Loucy (cell line): ENCODE measurements at regions not wholly inside any gene's neighbourhood (a gene's known extent, or its start where the extent isn't known, plus 50 kb on each side); places are given as distances from the start of the nearest gene placed in this dataset.

Source experiments
- H2AFZ ChIP-seq: fragments of 200-600 bp; sonication (generic); 2 replicates; pipeline ENCODE4 v1.6.0; 2016; ENCODE audit warnings: antibody characterized with exemption, mild to moderate bottlenecking, low read length, moderate library complexity
- H3F3A ChIP-seq: fragments of 200-600 bp; 2 replicates; pipeline ENCODE4 v1.6.0; 2016; ENCODE audit warnings: antibody characterized with exemption, low read depth, mild to moderate bottlenecking
- H3K27me3 ChIP-seq: fragments of 200-600 bp; sonication (generic); 2 replicates; pipeline ENCODE4 v1.6.1; 2014; ENCODE audit warnings: low read length, mild to moderate bottlenecking; ENCODE audit not compliant: insufficient read depth, poor library complexity, severe bottlenecking
- H3K36me3 ChIP-seq: fragments of 200-600 bp; sonication (generic); 2 replicates; pipeline ENCODE4 v1.6.1; 2016; ENCODE audit warnings: low read length; ENCODE audit not compliant: insufficient read depth
- H3K4me1 ChIP-seq: fragments of 200-600 bp; sonication (generic); 2 replicates; pipeline ENCODE4 v1.5.1; 2014; ENCODE audit warnings: low read length, mild to moderate bottlenecking; ENCODE audit not compliant: insufficient read depth, poor library complexity, severe bottlenecking
- H3K4me2 ChIP-seq: fragments of 200-600 bp; sonication (generic); 2 replicates; pipeline ENCODE4 v1.6.0; 2014; ENCODE audit warnings: antibody characterized with exemption, low read length, low read depth, mild to moderate bottlenecking; ENCODE audit not compliant: poor library complexity, severe bottlenecking
- H3K4me3 ChIP-seq: fragments of 200-600 bp; sonication (generic); 2 replicates; pipeline ENCODE4 v1.5.1; 2014; ENCODE audit warnings: low read length, mild to moderate bottlenecking, mixed read lengths; ENCODE audit not compliant: poor library complexity, severe bottlenecking
- H3K79me2 ChIP-seq: fragments of 200-600 bp; sonication (generic); 2 replicates; pipeline ENCODE4 v1.6.1; 2014; ENCODE audit warnings: low read length; ENCODE audit not compliant: insufficient read depth
- H3K9ac ChIP-seq: fragments of 200-600 bp; sonication (generic); 2 replicates; pipeline ENCODE4 v1.6.0; 2014; ENCODE audit warnings: mild to moderate bottlenecking, low read depth, low read length, moderate library complexity; ENCODE audit not compliant: poor library complexity, severe bottlenecking
- H3K9me2 ChIP-seq: fragments of 200-600 bp; sonication (generic); replicated peaks from 2 replicates; pipeline ENCODE4 v1.6.1; 2016; ENCODE audit warnings: low read depth, low read length, mixed read lengths
- H3K9me3 ChIP-seq: fragments of 200-600 bp; sonication (generic); 2 replicates; pipeline ENCODE4 v1.6.1; 2014; ENCODE audit warnings: mild to moderate bottlenecking, antibody characterized with exemption, low read length, low read depth; ENCODE audit not compliant: insufficient read depth
- H4K20me1 ChIP-seq: fragments of 200-600 bp; sonication (generic); 2 replicates; pipeline ENCODE4 v1.6.0; 2014; ENCODE audit warnings: antibody characterized with exemption, low read length, mild to moderate bottlenecking; ENCODE audit not compliant: insufficient read depth, poor library complexity, severe bottlenecking
- EZH2phosphoT487 ChIP-seq: fragments of 200-600 bp; IDR thresholded peaks from 2 replicates; pipeline ENCODE4 v1.6.1; 2018; ENCODE audit warnings: antibody characterized with exemption, mild to moderate bottlenecking, moderate library complexity, borderline replicate concordance
- TF ChIP-seq, protein P1 (sequence below): fragments of 200-600 bp; sonication (generic); conservative IDR thresholded peaks from 2 replicates; pipeline ENCODE4 v1.5.1; 2014; ENCODE audit warnings: mild to moderate bottlenecking, antibody characterized with exemption, low read length

DNA sequence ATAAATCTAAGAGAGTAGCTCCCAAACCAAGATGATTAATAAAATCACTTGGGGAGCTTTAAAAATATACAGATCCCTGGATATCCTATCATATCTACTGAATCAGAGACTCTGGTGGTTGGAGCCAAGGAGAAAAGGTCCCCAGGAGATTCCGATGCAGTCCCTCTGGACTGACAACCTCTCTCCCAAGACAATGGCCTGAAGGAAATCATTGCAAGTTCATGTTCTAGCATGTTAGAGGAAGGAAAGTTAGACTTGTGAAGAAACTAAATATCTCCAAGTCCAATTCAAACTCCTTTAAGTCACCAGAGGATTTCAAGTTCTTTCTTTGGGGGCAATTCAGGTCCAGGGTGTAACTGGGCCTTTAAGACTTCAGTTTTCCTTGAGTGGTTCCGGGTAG, 84.7 kb upstream of the MEDAG start:
- no peak overlapping the region for H3K4me3 ChIP-seq
- H3K9ac ChIP-seq: no peak overlapping the region
- no peak overlapping the region for H2AFZ ChIP-seq
- H4K20me1 ChIP-seq: no peaks in the 10 kb centered on the region
- peaks cover 4% of the 10 kb centered on the region for H3K4me1 ChIP-seq
- no peak for TF ChIP-seq EZH2phosphoT487
- TF ChIP-seq, protein P1, sequence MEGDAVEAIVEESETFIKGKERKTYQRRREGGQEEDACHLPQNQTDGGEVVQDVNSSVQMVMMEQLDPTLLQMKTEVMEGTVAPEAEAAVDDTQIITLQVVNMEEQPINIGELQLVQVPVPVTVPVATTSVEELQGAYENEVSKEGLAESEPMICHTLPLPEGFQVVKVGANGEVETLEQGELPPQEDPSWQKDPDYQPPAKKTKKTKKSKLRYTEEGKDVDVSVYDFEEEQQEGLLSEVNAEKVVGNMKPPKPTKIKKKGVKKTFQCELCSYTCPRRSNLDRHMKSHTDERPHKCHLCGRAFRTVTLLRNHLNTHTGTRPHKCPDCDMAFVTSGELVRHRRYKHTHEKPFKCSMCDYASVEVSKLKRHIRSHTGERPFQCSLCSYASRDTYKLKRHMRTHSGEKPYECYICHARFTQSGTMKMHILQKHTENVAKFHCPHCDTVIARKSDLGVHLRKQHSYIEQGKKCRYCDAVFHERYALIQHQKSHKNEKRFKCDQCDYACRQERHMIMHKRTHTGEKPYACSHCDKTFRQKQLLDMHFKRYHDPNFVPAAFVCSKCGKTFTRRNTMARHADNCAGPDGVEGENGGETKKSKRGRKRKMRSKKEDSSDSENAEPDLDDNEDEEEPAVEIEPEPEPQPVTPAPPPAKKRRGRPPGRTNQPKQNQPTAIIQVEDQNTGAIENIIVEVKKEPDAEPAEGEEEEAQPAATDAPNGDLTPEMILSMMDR: no peak
- H3K9me2 ChIP-seq: no peaks in the 10 kb centered on the region
- H3K36me3 ChIP-seq: no peaks in the 10 kb centered on the region
- no peaks in the 10 kb centered on the region for H3K79me2 ChIP-seq
- no peaks in the 10 kb centered on the region for H3K9me3 ChIP-seq
- H3K27me3 ChIP-seq: no peaks in the 10 kb centered on the region
- H3F3A ChIP-seq: no peaks in the 10 kb centered on the region
- H3K4me2 ChIP-seq: no peak overlapping the region

DNA sequence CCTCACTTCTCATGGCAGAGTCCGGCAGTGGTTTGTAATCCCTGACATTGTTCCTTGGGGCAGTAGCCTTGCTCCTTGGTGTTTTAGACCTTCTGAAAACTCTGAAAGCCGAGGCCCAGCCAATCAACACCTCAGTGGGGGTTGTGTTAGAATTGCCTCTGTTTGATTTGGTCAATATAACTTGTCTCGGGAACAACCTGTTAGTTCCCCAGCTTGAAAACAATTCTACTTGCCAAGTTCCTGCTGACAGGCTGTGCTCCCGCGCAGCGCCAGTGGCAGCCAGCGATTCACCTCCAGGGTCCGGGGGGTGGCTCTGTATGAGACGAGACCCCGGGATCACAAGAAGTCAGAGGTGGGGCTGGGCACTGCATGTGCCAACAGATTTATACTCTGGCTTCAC, 81.4 kb upstream of the MEDAG start:
- TF ChIP-seq EZH2phosphoT487: no peak
- TF ChIP-seq, protein P1: no peak
- Histone ChIP-seq H4K20me1 (no peaks in the 10 kb centered on the region), H3K4me1 (peaks cover 3% of the 10 kb centered on the region), H3K79me2 (no peaks in the 10 kb centered on the region), H3K9me2 (no peaks in the 10 kb centered on the region), H2AFZ (no peak overlapping the region), H3F3A (no peaks in the 10 kb centered on the region), H3K9ac (no peak overlapping the region), H3K27me3 (no peaks in the 10 kb centered on the region), H3K36me3 (no peaks in the 10 kb centered on the region), H3K4me2 (no peak overlapping the region), H3K4me3 (no peak overlapping the region), H3K9me3 (no peaks in the 10 kb centered on the region)

DNA sequence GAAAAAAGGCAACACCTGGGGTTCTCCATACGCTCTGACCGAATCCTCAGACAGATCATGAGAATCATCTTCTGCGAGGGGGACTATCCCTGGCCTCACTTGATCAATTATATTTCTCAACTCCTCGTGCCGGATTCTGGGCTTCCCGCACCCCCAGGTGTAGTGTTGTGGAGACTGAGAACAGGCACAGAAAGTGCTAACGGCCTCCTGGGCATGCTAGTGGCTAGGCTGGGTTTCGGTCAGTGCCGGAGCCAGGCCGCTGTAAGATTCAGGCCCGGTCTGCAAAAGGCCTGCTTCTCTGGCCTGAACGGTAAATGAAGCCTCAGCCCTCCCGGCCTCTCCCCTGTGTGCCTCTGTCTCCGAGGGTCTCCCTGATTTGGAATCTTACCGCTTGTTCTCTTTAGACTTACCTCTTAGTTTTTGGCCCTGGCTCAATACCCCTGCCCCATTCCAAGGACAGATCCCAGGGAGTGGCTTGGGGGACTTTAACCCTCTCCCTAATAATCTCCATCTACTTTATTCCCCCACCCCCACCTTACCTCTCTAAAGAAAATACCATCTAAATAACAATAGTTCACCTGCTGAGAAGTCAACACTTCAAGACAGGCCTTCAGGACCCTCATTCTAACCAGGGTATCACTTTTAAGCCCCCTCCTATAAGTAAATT, 79.0 kb upstream of the MEDAG start:
- Histone ChIP-seq H3F3A (no peaks in the 10 kb centered on the region), H3K27me3 (no peaks in the 10 kb centered on the region), H3K9ac (no peak overlapping the region), H3K36me3 (no peaks in the 10 kb centered on the region), H3K9me2 (no peaks in the 10 kb centered on the region), H4K20me1 (no peaks in the 10 kb centered on the region), H3K4me2 (no peak overlapping the region), H3K4me1 (peaks cover 8% of the 10 kb centered on the region), H3K4me3 (no peak overlapping the region), H3K79me2 (no peaks in the 10 kb centered on the region), H2AFZ (no peak overlapping the region), H3K9me3 (no peaks in the 10 kb centered on the region)
- no peak for TF ChIP-seq EZH2phosphoT487
- TF ChIP-seq, protein P1: no peak
